ENCODE measurements at regions not wholly inside any gene's neighbourhood (a gene's known extent, or its start where the extent isn't known, plus 50 kb on each side); places are given as distances from the start of the nearest gene placed in this dataset.

- in situ Hi-C loops (cut with MboI; ENCODE audit: low pct_unique_long_range_greater_than_20kb, low sequenced_read_pairs, unreplicated experiment) = no loop called here
Measured at GRCh38 chrX:126994032-126994600, 174.6 kb downstream of the PRR32 start.

GRCh38 chrX:127011629-127012028 lies 192.1 kb downstream of the PRR32 start:
- no peak for DNase-seq (ENCODE audit: low spot score)
- in situ Hi-C loops (cut with MboI; ENCODE audit: low pct_unique_long_range_greater_than_20kb, low sequenced_read_pairs, unreplicated experiment) = no loop called here
- TF ChIP-seq CTCF (IDR thresholded peaks at IDR 0.05; ENCODE audit: extremely low read depth, insufficient read depth, missing control alignments) = no peak

More at GRCh38 chrX:126994032-126994600, 174.6 kb downstream of the PRR32 start:
- TF ChIP-seq CTCF (IDR thresholded peaks at IDR 0.05; ENCODE audit: extremely low read depth, insufficient read depth, missing control alignments) = no peak
- DNase-seq (ENCODE audit: low spot score) = no peak

GRCh38 chrX:127025013-127025412 lies 205.5 kb downstream of the PRR32 start:
- no peak for TF ChIP-seq CTCF (IDR thresholded peaks at IDR 0.05; ENCODE audit: extremely low read depth, insufficient read depth, missing control alignments)
- DNase-seq (ENCODE audit: low spot score) = no peak
- in situ Hi-C loops (cut with MboI; ENCODE audit: low pct_unique_long_range_greater_than_20kb, low sequenced_read_pairs, unreplicated experiment) = no loop called here

GRCh38 chrX:127030016-127030748 lies 210.7 kb downstream of the PRR32 start:
- TF ChIP-seq CTCF (IDR thresholded peaks at IDR 0.05; ENCODE audit: extremely low read depth, insufficient read depth, missing control alignments) = no peak
- no peak for DNase-seq (ENCODE audit: low spot score)
- in situ Hi-C loops (cut with MboI; ENCODE audit: low pct_unique_long_range_greater_than_20kb, low sequenced_read_pairs, unreplicated experiment) = no loop called here

GRCh38 chrX:127037159-127037558 lies 217.6 kb downstream of the PRR32 start:
- DNase-seq (ENCODE audit: low spot score) = no peak
- no peak for TF ChIP-seq CTCF (IDR thresholded peaks at IDR 0.05; ENCODE audit: extremely low read depth, insufficient read depth, missing control alignments)
- in situ Hi-C loops (cut with MboI; ENCODE audit: low pct_unique_long_range_greater_than_20kb, low sequenced_read_pairs, unreplicated experiment) = no loop called here

- peak; percentile 7 for DNase-seq (ENCODE audit: low spot score)
- in situ Hi-C loops (cut with MboI; ENCODE audit: low pct_unique_long_range_greater_than_20kb, low sequenced_read_pairs, unreplicated experiment) = no loop called here
- peak; percentile 41 for TF ChIP-seq CTCF (IDR thresholded peaks at IDR 0.05; ENCODE audit: extremely low read depth, insufficient read depth, missing control alignments)
Measured at GRCh38 chrX:127038065-127038464, 218.5 kb downstream of the PRR32 start.

All from GM13977 (cell line).